ENCODE measurements at regions not wholly inside any gene's neighbourhood (a gene's known extent, or its start where the extent isn't known, plus 50 kb on each side); places are given as distances from the start of the nearest gene placed in this dataset.

GRCh38 chr16:73998707-73999106, 297.9 kb upstream of the PSMD7 start:
- no peak for TF ChIP-seq CTCF (IDR thresholded peaks at IDR 0.05; ENCODE audit: control extremely low read depth in 1 of 3, insufficient read depth in 1 of 3, low read depth in 1 of 3, low read length in 3 of 3)
- TF ChIP-seq SUZ12 (IDR thresholded peaks at IDR 0.05; ENCODE audit: low read length): no peak
- TF ChIP-seq BCL11A (IDR thresholded peaks at IDR 0.05; ENCODE audit: low read depth in 2 of 2, low read length in 2 of 2): no peak
- no peak for TF ChIP-seq CHD1 (IDR thresholded peaks at IDR 0.05; ENCODE audit: low read depth, low read length)
- no peak for TF ChIP-seq POLR2A (IDR thresholded peaks at IDR 0.05; ENCODE audit: control extremely low read depth in 1 of 2, low read depth in 2 of 2, low read length in 2 of 2)
- TF ChIP-seq ASH2L (IDR thresholded peaks at IDR 0.05; ENCODE audit: low read length): no peak
- no peak for TF ChIP-seq EP300 (IDR thresholded peaks at IDR 0.05; ENCODE audit: borderline replicate concordance in 1 of 2, low read depth in 2 of 2, low read length in 2 of 2)
- TF ChIP-seq CEBPB (IDR thresholded peaks at IDR 0.05; ENCODE audit: low read depth, low read length): no peak
- TF ChIP-seq GABPA (IDR thresholded peaks at IDR 0.05; ENCODE audit: borderline replicate concordance, insufficient read depth, low read length): no peak

All from H1 (cell line).